IMR-90 (cell line): ENCODE measurements at regions not wholly inside any gene's neighbourhood (a gene's known extent, or its start where the extent isn't known, plus 50 kb on each side); places are given as distances from the start of the nearest gene placed in this dataset.

Source experiments
- ATAC-seq: fragments of 200-7000 bp; cut with Tn5 transposase; 2 replicates; pipeline ENCODE4 v1.9.1; 2020; ENCODE audit warnings: low read depth, mild to moderate bottlenecking, moderate library complexity
- BruUV-seq: library from RNA; stranded (reverse); fragments of 400-500 nt; replicated peaks from 2 replicates; lab custom pipeline; 2021; lab: Mats Ljungman, UMichigan
- CTCF ChIA-PET: fragments of 300-600 bp; formaldehyde crosslinking; extraction: SDS; loops from one replicate; lab custom pipeline; 2021; ENCODE audit warnings: antibody characterized with exemption; lab: Yijun Ruan, JAX
- POLR2A ChIA-PET: fragments of 300-600 bp; sonication (Branson Sonifier 250); formaldehyde crosslinking; loops from one replicate; lab custom pipeline; 2022; ENCODE audit warnings: antibody characterized with exemption; ENCODE audit not compliant: unreplicated experiment; lab: Charles Lee
- DNase-seq: peaks from one replicate; pipeline ENCODE4 v3.0.0; 2013
- H2AFZ ChIP-seq: replicated peaks from 2 replicates; pipeline ENCODE3; 2013; ENCODE audit warnings: low read length, mild to moderate bottlenecking; ENCODE audit not compliant: poor library complexity
- H2AK5ac ChIP-seq: 2 replicates; pipeline ENCODE4 v1.6.1; 2013; ENCODE audit warnings: low read depth, low read length, inconsistent platforms
- H2AK9ac ChIP-seq: replicated peaks from 2 replicates; pipeline ENCODE3; 2013; ENCODE audit warnings: mild to moderate bottlenecking, low read depth, low read length, moderate library complexity; ENCODE audit not compliant: poor library complexity
- H2BK120ac ChIP-seq: 2 replicates; pipeline ENCODE4 v1.6.1; 2013; ENCODE audit warnings: low read depth, low read length, inconsistent platforms
- H2BK15ac ChIP-seq: 3 replicates; pipeline ENCODE4 v1.6.1; 2013; ENCODE audit warnings: low read depth, low read length, inconsistent platforms
- H2BK20ac ChIP-seq: 2 replicates; pipeline ENCODE4 v1.6.1; 2013; ENCODE audit warnings: low read depth, mild to moderate bottlenecking, inconsistent platforms, low read length, moderate library complexity
- H2BK5ac ChIP-seq: 2 replicates; pipeline ENCODE4 v1.6.1; 2013; ENCODE audit warnings: mild to moderate bottlenecking, low read depth, low read length, inconsistent platforms; ENCODE audit not compliant: poor library complexity, severe bottlenecking
- H3K14ac ChIP-seq: replicated peaks from 2 replicates; pipeline ENCODE4 v1.6.1; 2013; ENCODE audit warnings: low read depth, low read length, inconsistent platforms
- H3K18ac ChIP-seq: 2 replicates; pipeline ENCODE4 v1.6.1; 2013; ENCODE audit warnings: low read depth, low read length, control low read depth
- H3K23ac ChIP-seq: 2 replicates; pipeline ENCODE4 v1.6.1; 2013; ENCODE audit warnings: low read depth, low read length, inconsistent platforms
- H3K27ac ChIP-seq: 2 replicates; pipeline ENCODE4 v1.5.1; 2013; ENCODE audit warnings: mild to moderate bottlenecking, control low read depth, low read length; ENCODE audit not compliant: insufficient read depth
- H3K27me3 ChIP-seq: 2 replicates; pipeline ENCODE4 v1.6.1; 2013; ENCODE audit warnings: low read length; ENCODE audit not compliant: control insufficient read depth, insufficient read depth
- H3K36me3 ChIP-seq: 2 replicates; pipeline ENCODE4 v1.6.1; 2013; ENCODE audit warnings: low read length, mixed read lengths; ENCODE audit not compliant: control insufficient read depth, insufficient read depth
- H3K4ac ChIP-seq: 2 replicates; pipeline ENCODE4 v1.6.1; 2013; ENCODE audit warnings: low read depth, low read length, inconsistent platforms
- H3K4me1 ChIP-seq: 2 replicates; pipeline ENCODE4 v1.6.1; 2013; ENCODE audit warnings: low read length, mixed read lengths; ENCODE audit not compliant: control insufficient read depth, insufficient read depth
- H3K4me2 ChIP-seq: 2 replicates; pipeline ENCODE4 v1.6.1; 2013; ENCODE audit warnings: low read depth, mild to moderate bottlenecking, control low read depth, low read length, moderate library complexity
- H3K4me3 ChIP-seq: 2 replicates; pipeline ENCODE4 v1.5.1; 2013; ENCODE audit warnings: low read depth, mild to moderate bottlenecking, control low read depth, low read length, moderate library complexity; ENCODE audit not compliant: insufficient read depth
- H3K56ac ChIP-seq: 2 replicates; pipeline ENCODE4 v1.6.1; 2013; ENCODE audit warnings: low read length, inconsistent platforms; ENCODE audit not compliant: insufficient read depth; ENCODE audit errors: extremely low read depth
- H3K79me1 ChIP-seq, 2 experiments: 2 replicates each; pipeline ENCODE4 v1.6.1; 2013; ENCODE audit warnings: low read length in 2 of 2, inconsistent platforms in 1 of 2, low read depth in 1 of 2
- H3K9ac ChIP-seq: 2 replicates; pipeline ENCODE4 v1.6.1; 2013; ENCODE audit warnings: low read depth, low read length, control low read depth
- H3K9me1 ChIP-seq: 2 replicates; pipeline ENCODE4 v1.6.1; 2013; ENCODE audit warnings: low read length, inconsistent platforms; ENCODE audit not compliant: insufficient read depth
- H3K9me3 ChIP-seq: 2 replicates; pipeline ENCODE4 v1.6.1; 2013; ENCODE audit warnings: low read length; ENCODE audit not compliant: control insufficient read depth, insufficient read depth
- H4K20me1 ChIP-seq: 2 replicates; pipeline ENCODE4 v1.6.1; 2013; ENCODE audit warnings: low read length, inconsistent platforms; ENCODE audit not compliant: insufficient read depth
- H4K5ac ChIP-seq: 2 replicates; pipeline ENCODE4 v1.6.1; 2013; ENCODE audit warnings: mild to moderate bottlenecking, low read depth, low read length, control low read depth
- H4K8ac ChIP-seq, 2 experiments: 2 replicates each; pipeline ENCODE4 v1.6.1; 2013; ENCODE audit warnings: low read depth in 2 of 2, low read length in 2 of 2, control low read depth in 1 of 2, inconsistent platforms in 1 of 2
- H4K91ac ChIP-seq: 2 replicates; pipeline ENCODE4 v1.6.1; 2013; ENCODE audit warnings: low read depth, low read length, inconsistent platforms; ENCODE audit not compliant: insufficient read depth
- BHLHE40 ChIP-seq: fragments of 150-350 bp; IDR thresholded peaks from 2 replicates; pipeline ENCODE4 v1.6.1; 2016; ENCODE audit warnings: mild to moderate bottlenecking, low read depth, low read length
- CEBPB ChIP-seq: IDR thresholded peaks from 2 replicates; pipeline ENCODE4 v1.6.1; 2012; ENCODE audit warnings: low read depth, low read length, improper control_type of control experiment
- CHD1 ChIP-seq: IDR thresholded peaks from 2 replicates; pipeline ENCODE4 v1.6.1; 2012; ENCODE audit warnings: low read depth, low read length, improper control_type of control experiment
- ELK1 ChIP-seq: fragments of 150-350 bp; IDR thresholded peaks from 2 replicates; pipeline ENCODE4 v1.6.1; 2016; ENCODE audit warnings: low read depth, mild to moderate bottlenecking, low read length, moderate library complexity, borderline replicate concordance
- FOS ChIP-seq: fragments of 150-350 bp; IDR thresholded peaks from 2 replicates; pipeline ENCODE4 v1.6.1; 2016; ENCODE audit warnings: low read depth, low read length
- MAFK ChIP-seq: IDR thresholded peaks from 2 replicates; pipeline ENCODE4 v1.6.1; 2012; ENCODE audit warnings: low read depth, low read length, improper control_type of control experiment
- MAZ ChIP-seq: IDR thresholded peaks from 2 replicates; pipeline ENCODE4 v1.6.1; 2012; ENCODE audit warnings: low read depth, mild to moderate bottlenecking, low read length, improper control_type of control experiment, moderate library complexity, borderline replicate concordance
- MXI1 ChIP-seq: IDR thresholded peaks from 2 replicates; pipeline ENCODE4 v1.6.1; 2012; ENCODE audit warnings: low read depth, mild to moderate bottlenecking, low read length, moderate library complexity, borderline replicate concordance
- NFE2L2 ChIP-seq: fragments of 150-350 bp; IDR thresholded peaks from 2 replicates; pipeline ENCODE4 v1.6.1; 2016; ENCODE audit warnings: low read depth, mild to moderate bottlenecking, low read length
- POLR2A ChIP-seq: IDR thresholded peaks from 2 replicates; pipeline ENCODE4 v1.6.1; 2012; ENCODE audit warnings: mild to moderate bottlenecking, low read depth, low read length
- RAD21 ChIP-seq: IDR thresholded peaks from 2 replicates; pipeline ENCODE4 v1.6.1; 2012; ENCODE audit warnings: low read length, improper control_type of control experiment
- SMC3 ChIP-seq: fragments of 150-350 bp; IDR thresholded peaks from 2 replicates; pipeline ENCODE4 v1.6.1; 2016; ENCODE audit warnings: low read depth, mild to moderate bottlenecking, antibody characterized with exemption, low read length, moderate library complexity
- USF2 ChIP-seq: fragments of 150-350 bp; IDR thresholded peaks from 2 replicates; pipeline ENCODE4 v1.6.1; 2017; ENCODE audit warnings: mild to moderate bottlenecking, antibody characterized with exemption, low read length, low read depth
- WGBS, 2 experiments: methylation state at CpG; one replicate each; pipeline versions ENCODE4 v1.1.5 to v1.1.7; 2013; ENCODE audit warnings: missing lambda C conversion rate in 2 of 2; ENCODE audit not compliant: insufficient read length in 1 of 2; ENCODE audit errors: extremely low coverage in 2 of 2; 5-methylcytosine and 5-hydroxymethylcytosine counted together
- dilution Hi-C: fragments of 300-500 bp; cut with HindIII; formaldehyde crosslinking; loops from one replicate; pipeline ENCODE4 v1.14.3; 2018; ENCODE audit warnings: low sequenced_read_pairs; ENCODE audit not compliant: unreplicated experiment
- in situ Hi-C: fragments of 300-500 bp; cut with MboI; formaldehyde crosslinking; loops from 3 replicates; pipeline ENCODE4 v1.14.3; 2019; ENCODE audit warnings: low sequenced_read_pairs, inconsistent platforms, mixed read lengths
- intact Hi-C: fragments of 100-400 bp; cut with micrococcal nuclease; formaldehyde crosslinking; loops from 2 replicates; pipeline ENCODE4 v1.10.0; 2022

- intact Hi-C loops (no loop called here), dilution Hi-C loops (no loop called here), in situ Hi-C loops (no loop called here)
- Histone ChIP-seq H4K20me1 (no peaks in the 10 kb centered on the region), H2BK120ac (no peak overlapping the region), H3K56ac (no peak overlapping the region), H3K27ac (no peak overlapping the region), H3K14ac (no peak overlapping the region), H3K23ac (no peak overlapping the region), H3K27me3 (no peaks in the 10 kb centered on the region), H3K36me3 (no peaks in the 10 kb centered on the region), H2BK15ac (no peak overlapping the region), H2AK9ac (no peak overlapping the region), H2BK20ac (no peak overlapping the region), H3K4me3 (no peak overlapping the region), H3K79me1 (no peaks in the 10 kb centered on the region), H3K18ac (no peak overlapping the region), H4K91ac (no peak overlapping the region), H2AK5ac (no peak overlapping the region), H3K4ac (no peak overlapping the region), H3K9ac (no peak overlapping the region), H2BK5ac (no peak overlapping the region), H4K8ac (no peak overlapping the region), H3K4me1 (no peaks in the 10 kb centered on the region), H3K9me1 (no peaks in the 10 kb centered on the region), H2AFZ (no peak overlapping the region), H3K4me2 (no peak overlapping the region), H3K9me3 (no peaks in the 10 kb centered on the region), H4K5ac (no peak overlapping the region)
- no TSS peak for BruUV-seq
- ATAC-seq (no peak), DNase-seq (no peak)
- ChIA-PET POLR2A (no interaction called here), CTCF (no interaction called here)
- TF ChIP-seq NFE2L2 (no peak), BHLHE40 (no peak), POLR2A (no peak), MAZ (no peak), ELK1 (no peak), MXI1 (no peak), SMC3 (no peak), FOS (no peak), CHD1 (no peak), CEBPB (no peak), RAD21 (no peak), USF2 (no peak), MAFK (no peak)
- no CpG with 5 or more reads among the region's 4 CpGs for WGBS, 2 experiments
Observed at GRCh38 chr20:40110311-40110831, 578.7 kb downstream of the MAFB start.
